BJ (cell line): ENCODE measurements at regions not wholly inside any gene's neighbourhood (a gene's known extent, or its start where the extent isn't known, plus 50 kb on each side); places are given as distances from the start of the nearest gene placed in this dataset.

Experiments
- CTCF ChIA-PET: fragments of 350-600 bp; formaldehyde crosslinking; extraction: SDS; loops from one replicate; lab custom pipeline; 2021; ENCODE audit warnings: antibody characterized with exemption, inconsistent platforms; lab: Yijun Ruan, JAX
- POLR2A ChIA-PET: fragments of 300-600 bp; sonication (Branson Sonifier 250); formaldehyde crosslinking; extraction: SDS; loops from one replicate; lab custom pipeline; 2021; ENCODE audit warnings: antibody characterized with exemption; lab: Charles Lee
- DNase-seq: peaks from one replicate; pipeline ENCODE4 v3.0.0-alpha.2; 2011; ENCODE audit warnings: low read depth
- H3K27me3 ChIP-seq: 2 replicates; pipeline ENCODE4 v1.6.0; 2011; ENCODE audit warnings: low read length; ENCODE audit not compliant: control insufficient read depth, insufficient read depth
- H3K36me3 ChIP-seq: 2 replicates; pipeline ENCODE4 v1.5.1; 2011; ENCODE audit warnings: low read length; ENCODE audit not compliant: control insufficient read depth, insufficient read depth
- H3K4me3 ChIP-seq: 2 replicates; pipeline ENCODE4 v1.5.1; 2011; ENCODE audit warnings: low read depth, mild to moderate bottlenecking, control low read depth, low read length
- CTCF ChIP-seq: IDR thresholded peaks from 2 replicates; pipeline ENCODE4 v1.5.1; 2011; ENCODE audit warnings: low read depth, mild to moderate bottlenecking, control low read depth, inconsistent platforms, low read length, moderate library complexity; ENCODE audit not compliant: insufficient read depth

- POLR2A ChIA-PET, result no interaction called here
- TF ChIP-seq CTCF, result no peak
- H3K4me3 ChIP-seq, result no peak overlapping the region
- no peaks in the 10 kb centered on the region for H3K36me3 ChIP-seq
- DNase-seq, result no peak
- CTCF ChIA-PET, result interaction anchor here (1.0 kb wide), 1 partner anchor 38 kb away, joined by 3 read pairs; no protein-coding TSS in a partner anchor
- no peaks in the 10 kb centered on the region; the same call in 1 of the 2 replicates for H3K27me3 ChIP-seq
Observed at GRCh38 chr18:27717816-27718215, 459.1 kb downstream of the CDH2 start.

DNA sequence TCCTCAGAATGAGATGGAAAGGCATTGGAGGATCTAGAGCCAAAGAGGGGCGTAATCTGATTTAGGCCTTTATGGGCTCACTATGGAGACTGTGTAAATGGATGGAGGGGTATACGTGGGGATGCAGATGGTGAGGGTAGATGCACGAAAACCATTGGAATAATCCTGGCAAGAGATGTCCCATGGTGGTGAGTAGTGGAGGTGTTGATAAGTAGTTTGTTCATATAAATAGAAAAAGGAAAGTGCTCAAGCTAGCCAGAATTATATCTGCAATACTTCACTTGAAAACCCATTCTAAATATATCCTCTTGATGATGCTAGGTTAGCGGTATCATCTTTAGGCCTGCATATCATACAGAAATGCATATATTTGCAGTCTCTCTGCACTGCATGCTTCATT, 459.7 kb downstream of the CDH2 start:
- Histone ChIP-seq H3K4me3 (no peak overlapping the region), H3K36me3 (no peaks in the 10 kb centered on the region), H3K27me3 (no peaks in the 10 kb centered on the region; the same call in 1 of the 2 replicates)
- POLR2A ChIA-PET, result no interaction called here
- CTCF ChIA-PET, result no interaction called here
- no peak for DNase-seq
- TF ChIP-seq CTCF, result no peak

DNA sequence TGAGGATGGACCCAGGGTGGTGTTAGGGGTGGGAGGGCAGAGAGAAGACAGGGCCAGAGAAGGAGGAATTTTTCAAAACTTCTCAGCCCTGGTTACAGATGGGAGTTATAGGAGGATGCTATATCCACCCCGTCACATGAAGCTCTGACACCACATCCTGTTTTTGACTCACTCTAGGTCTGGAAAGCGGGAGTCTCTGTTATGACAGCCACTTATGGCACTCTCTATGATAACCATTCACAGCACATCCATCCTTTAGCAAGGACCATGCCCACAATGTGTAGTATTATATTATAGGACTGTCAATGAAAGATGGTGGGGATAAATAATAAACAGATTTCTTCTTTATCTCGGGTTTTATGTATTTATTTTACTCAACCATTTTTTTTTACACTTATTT, 461.2 kb downstream of the CDH2 start:
- no peak for DNase-seq
- TF ChIP-seq CTCF, result no peak
- POLR2A ChIA-PET, result no interaction called here
- Histone ChIP-seq H3K4me3 (no peak overlapping the region), H3K36me3 (no peaks in the 10 kb centered on the region), H3K27me3 (no peaks in the 10 kb centered on the region; the same call in 1 of the 2 replicates)
- CTCF ChIA-PET, result no interaction called here

- H3K36me3 ChIP-seq, result no peaks in the 10 kb centered on the region
- CTCF ChIA-PET, result no interaction called here
- no peak overlapping the region for H3K4me3 ChIP-seq
- DNase-seq, result no peak
- H3K27me3 ChIP-seq, result no peaks in the 10 kb centered on the region; the same call in 1 of the 2 replicates
- POLR2A ChIA-PET, result no interaction called here
- no peak for TF ChIP-seq CTCF
Observed at GRCh38 chr18:27713738-27714095, 463.2 kb downstream of the CDH2 start.

GRCh38 chr18:27713037-27713737, 463.7 kb downstream of the CDH2 start:
- TF ChIP-seq CTCF, result no peak
- ChIA-PET POLR2A (no interaction called here), CTCF (interaction anchor here (0.7 kb wide), 1 partner anchor 36 kb away, joined by 3 read pairs; no protein-coding TSS in a partner anchor)
- Histone ChIP-seq H3K4me3 (no peak overlapping the region), H3K27me3 (no peaks in the 10 kb centered on the region; the same call in 1 of the 2 replicates), H3K36me3 (no peaks in the 10 kb centered on the region)
- no peak for DNase-seq
